ENCODE measurements at regions not wholly inside any gene's neighbourhood (a gene's known extent, or its start where the extent isn't known, plus 50 kb on each side); places are given as distances from the start of the nearest gene placed in this dataset.

DNA sequence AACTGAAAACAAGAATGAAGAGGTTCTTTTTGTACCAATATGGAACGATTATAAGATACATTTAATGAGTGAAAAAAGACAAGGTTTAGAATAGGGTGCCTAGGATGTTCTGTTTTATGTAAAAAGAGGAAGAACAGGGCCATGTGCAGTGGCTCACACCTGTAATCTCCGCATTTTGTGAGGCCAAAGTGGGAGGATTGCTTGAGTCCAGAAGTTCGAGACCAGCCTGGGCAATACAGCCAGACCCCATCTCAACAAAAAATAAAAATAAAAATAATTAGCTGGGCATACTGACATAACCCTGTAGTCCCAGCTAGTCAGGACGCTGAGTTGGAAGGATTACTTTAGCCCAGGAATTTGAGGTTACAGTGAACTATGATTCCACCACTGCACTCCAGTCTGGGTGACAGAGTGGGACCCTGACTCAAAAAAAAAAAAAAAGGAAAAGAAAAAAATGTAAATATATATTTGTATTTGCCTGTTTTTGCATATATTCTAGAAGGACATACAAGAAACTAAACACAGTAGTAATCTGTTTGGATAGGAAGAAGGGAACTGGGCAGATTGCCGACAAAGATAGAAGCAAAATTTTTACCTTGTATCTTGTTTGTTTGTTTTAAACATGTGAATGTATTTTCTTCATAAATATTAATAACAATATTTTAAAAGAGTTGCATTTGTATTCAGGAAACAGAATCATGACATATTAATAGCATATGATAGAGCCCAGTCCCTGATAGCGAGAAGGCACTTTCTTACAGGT is 174.3 kb downstream of the SOX2 start:
- TF ChIP-seq, protein P1, sequence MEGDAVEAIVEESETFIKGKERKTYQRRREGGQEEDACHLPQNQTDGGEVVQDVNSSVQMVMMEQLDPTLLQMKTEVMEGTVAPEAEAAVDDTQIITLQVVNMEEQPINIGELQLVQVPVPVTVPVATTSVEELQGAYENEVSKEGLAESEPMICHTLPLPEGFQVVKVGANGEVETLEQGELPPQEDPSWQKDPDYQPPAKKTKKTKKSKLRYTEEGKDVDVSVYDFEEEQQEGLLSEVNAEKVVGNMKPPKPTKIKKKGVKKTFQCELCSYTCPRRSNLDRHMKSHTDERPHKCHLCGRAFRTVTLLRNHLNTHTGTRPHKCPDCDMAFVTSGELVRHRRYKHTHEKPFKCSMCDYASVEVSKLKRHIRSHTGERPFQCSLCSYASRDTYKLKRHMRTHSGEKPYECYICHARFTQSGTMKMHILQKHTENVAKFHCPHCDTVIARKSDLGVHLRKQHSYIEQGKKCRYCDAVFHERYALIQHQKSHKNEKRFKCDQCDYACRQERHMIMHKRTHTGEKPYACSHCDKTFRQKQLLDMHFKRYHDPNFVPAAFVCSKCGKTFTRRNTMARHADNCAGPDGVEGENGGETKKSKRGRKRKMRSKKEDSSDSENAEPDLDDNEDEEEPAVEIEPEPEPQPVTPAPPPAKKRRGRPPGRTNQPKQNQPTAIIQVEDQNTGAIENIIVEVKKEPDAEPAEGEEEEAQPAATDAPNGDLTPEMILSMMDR (IDR thresholded peaks at IDR 0.05) = no peak
- TF ChIP-seq EP300 (IDR thresholded peaks at IDR 0.05) (no peak), POLR2A (IDR thresholded peaks at IDR 0.05; ENCODE audit: low read depth) (no peak)

All from esophagus muscularis mucosa (tissue), 4 donors.